SK-N-SH (cell line): ENCODE measurements at regions not wholly inside any gene's neighbourhood (a gene's known extent, or its start where the extent isn't known, plus 50 kb on each side); places are given as distances from the start of the nearest gene placed in this dataset.

Experiments used
- CTCF ChIA-PET: fragments of 300-600, 350-600 bp; formaldehyde crosslinking; extraction: SDS; loops from one replicate; lab custom pipeline; 2021; lab: Yijun Ruan, JAX
- POLR2A ChIA-PET: fragments of 350-600 bp; sonication (Branson Sonifier 250); formaldehyde crosslinking; extraction: SDS; loops from one replicate; lab custom pipeline; 2020; ENCODE audit warnings: antibody characterized with exemption, inconsistent platforms; lab: Yijun Ruan, JAX
- DNase-seq: peaks from one replicate; pipeline ENCODE4 v3.0.0; 2012
- H2AFZ ChIP-seq: fragments of 200-600 bp; sonication (generic); 2 replicates; pipeline ENCODE4 v1.8.1; 2016; ENCODE audit warnings: antibody characterized with exemption, mild to moderate bottlenecking, low read depth
- H3F3A ChIP-seq: fragments of 200-600 bp; sonication (generic); replicated peaks from 2 replicates; pipeline ENCODE3; 2016; ENCODE audit warnings: antibody characterized with exemption, mild to moderate bottlenecking; ENCODE audit not compliant: insufficient read depth
- H3K27ac ChIP-seq, 2 experiments: fragments of 200-500 bp in 1 of 2; fragments of 200-600 bp in 1 of 2; sonication (Bioruptor generic) in 1 of 2; sonication (generic), shearing (Covaris generic) in 1 of 2; 2 replicates each; pipeline versions ENCODE4 v1.5.1 to v1.6.1; 2014 to 2016; ENCODE audit warnings: low read depth in 2 of 2, inconsistent platforms in 1 of 2, low read length in 1 of 2, mild to moderate bottlenecking in 1 of 2, mixed read lengths in 1 of 2
- H3K27me3 ChIP-seq: fragments of 200-600 bp; sonication (generic), shearing (Covaris generic); 2 replicates; pipeline ENCODE4 v1.6.1; 2016; ENCODE audit warnings: mixed run types; ENCODE audit not compliant: insufficient read depth
- H3K36me3 ChIP-seq, 2 experiments: fragments of 200-500 bp in 1 of 2; fragments of 200-600 bp in 1 of 2; sonication (Bioruptor generic) in 1 of 2; sonication (generic) in 1 of 2; replicated peaks in 1 of 2; 2 replicates each; pipeline versions ENCODE3 to v1.5.1; 2014 to 2016; ENCODE audit warnings: low read length in 1 of 2, mild to moderate bottlenecking in 1 of 2; ENCODE audit not compliant: insufficient read depth in 2 of 2, control insufficient read depth in 1 of 2
- H3K4me1 ChIP-seq, 2 experiments: fragments of 200-500 bp in 1 of 2; fragments of 200-600 bp in 1 of 2; sonication (Bioruptor generic) in 1 of 2; sonication (generic), shearing (Covaris generic) in 1 of 2; 2 replicates each; pipeline versions ENCODE4 v1.5.1 to v1.6.1; 2014 to 2016; ENCODE audit warnings: low read depth in 1 of 2, low read length in 1 of 2, mixed run types in 1 of 2; ENCODE audit not compliant: insufficient read depth in 2 of 2, control insufficient read depth in 1 of 2
- H3K4me2 ChIP-seq: fragments of 200-600 bp; sonication (generic), shearing (Covaris generic); 2 replicates; pipeline ENCODE4 v1.6.1; 2017; ENCODE audit warnings: mixed run types
- H3K4me3 ChIP-seq, 2 experiments: fragments of 200-500 bp in 1 of 2; fragments of 200-600 bp in 1 of 2; sonication (Bioruptor generic) in 1 of 2; sonication (generic), shearing (Covaris generic) in 1 of 2; 2 replicates each; pipeline versions ENCODE4 v1.5.1 to v1.8.1; 2014 to 2016; ENCODE audit warnings: low read depth in 2 of 2, inconsistent platforms in 1 of 2, low read length in 1 of 2, mild to moderate bottlenecking in 1 of 2, mixed read lengths in 1 of 2, moderate library complexity in 1 of 2
- H3K79me2 ChIP-seq: fragments of 200-600 bp; sonication (generic); 2 replicates; pipeline ENCODE4 v1.8.1; 2017; ENCODE audit warnings: mild to moderate bottlenecking; ENCODE audit not compliant: insufficient read depth
- H3K9ac ChIP-seq: fragments of 200-600 bp; sonication (generic); 2 replicates; pipeline ENCODE4 v1.6.1; 2017; ENCODE audit warnings: mixed run types
- H3K9me2 ChIP-seq: fragments of 200-600 bp; sonication (generic); 2 replicates; pipeline ENCODE4 v1.6.1; 2017; ENCODE audit warnings: mixed run types
- H3K9me3 ChIP-seq: fragments of 200-600 bp; sonication (generic); 2 replicates; pipeline ENCODE4 v1.6.1; 2017; ENCODE audit warnings: mixed run types, mild to moderate bottlenecking, moderate library complexity
- H4K20me1 ChIP-seq: fragments of 200-600 bp; sonication (generic); 2 replicates; pipeline ENCODE4 v1.6.1; 2017; ENCODE audit warnings: mild to moderate bottlenecking, mixed run types; ENCODE audit not compliant: insufficient read depth
- CHD2 ChIP-seq: fragments of 150-350 bp; IDR thresholded peaks from 2 replicates; pipeline ENCODE4 v1.6.1; 2018; ENCODE audit warnings: low read length; ENCODE audit not compliant: partially characterized antibody
- CTCF ChIP-seq: fragments of 200-600 bp; sonication (generic); IDR thresholded peaks from 2 replicates; pipeline ENCODE4 v1.6.1; 2017; ENCODE audit warnings: antibody characterized with exemption, mild to moderate bottlenecking, moderate library complexity
- ELF1 ChIP-seq: IDR thresholded peaks from 2 replicates; pipeline ENCODE4 v1.4.0; 2012
- FOXJ3 ChIP-seq: sonication (generic); formaldehyde crosslinking; IDR thresholded peaks from 2 replicates; pipeline ENCODE4 v1.5.1; 2020; ENCODE audit warnings: mild to moderate bottlenecking, missing genetic modification reagents
- GABPA ChIP-seq: IDR thresholded peaks from 2 replicates; pipeline ENCODE4 v1.4.0; 2012; ENCODE audit warnings: low read depth, mild to moderate bottlenecking
- GATA2 ChIP-seq: sonication (generic); formaldehyde crosslinking; IDR thresholded peaks from 2 replicates; pipeline ENCODE4 v1.5.0; 2020; ENCODE audit warnings: mild to moderate bottlenecking, missing genetic modification reagents
- JUND ChIP-seq: IDR thresholded peaks from 2 replicates; pipeline ENCODE4 v1.4.0; 2012
- PBX3 ChIP-seq: IDR thresholded peaks from 2 replicates; pipeline ENCODE4; 2012
- RAD21 ChIP-seq: IDR thresholded peaks from 2 replicates; pipeline ENCODE4 v1.6.1; 2012; ENCODE audit warnings: mild to moderate bottlenecking, low read length
- RCOR1 ChIP-seq: fragments of 150-350 bp; IDR thresholded peaks from 2 replicates; pipeline ENCODE4 v1.6.1; 2017; ENCODE audit warnings: antibody characterized with exemption, low read length
- RXRA ChIP-seq: IDR thresholded peaks from 2 replicates; pipeline ENCODE4 v1.4.0; 2012; ENCODE audit warnings: low read depth, mild to moderate bottlenecking, borderline replicate concordance
- TCF12 ChIP-seq: IDR thresholded peaks from 2 replicates; pipeline ENCODE4 v1.4.0; 2012
- TEAD4 ChIP-seq: IDR thresholded peaks from 2 replicates; pipeline ENCODE4 v1.4.0; 2012; ENCODE audit warnings: mild to moderate bottlenecking, borderline replicate concordance; ENCODE audit not compliant: insufficient read depth
- WGBS: methylation state at CpG from one replicate; pipeline ENCODE4 v1.1.6; 2017; ENCODE audit warnings: low lambda C conversion rate; 5-methylcytosine and 5-hydroxymethylcytosine counted together
- TF ChIP-seq, protein P1 (sequence below): IDR thresholded peaks from 2 replicates; pipeline ENCODE4 v1.4.0; 2012; ENCODE audit warnings: low read depth
- TF ChIP-seq, protein P2 (sequence below): IDR thresholded peaks from 2 replicates; pipeline ENCODE4 v1.6.1; 2012; ENCODE audit warnings: mild to moderate bottlenecking, low read depth, low read length, moderate library complexity
- TF ChIP-seq, protein P3 (sequence below): fragments of 150-350 bp; IDR thresholded peaks from 2 replicates; pipeline ENCODE4 v1.6.1; 2016; ENCODE audit warnings: mild to moderate bottlenecking, low read depth, low read length

DNA sequence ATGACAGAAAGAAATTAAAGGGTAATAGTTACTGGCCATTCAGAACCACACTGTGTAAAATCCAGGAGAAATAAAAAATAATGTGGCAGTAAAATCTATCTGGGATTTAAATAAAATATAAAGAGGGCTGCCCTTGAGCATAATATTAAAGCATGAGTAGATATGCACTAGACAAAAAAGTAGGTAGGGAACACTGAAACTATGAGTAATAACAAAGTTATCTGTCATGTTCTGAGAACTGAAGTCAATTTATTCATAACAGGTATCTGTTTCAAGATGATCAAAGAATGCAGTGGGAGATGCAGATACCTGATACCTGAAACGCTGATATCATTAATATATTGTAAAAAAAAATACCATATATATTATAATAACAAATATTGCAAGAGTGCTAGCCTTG is 1672.0 kb downstream of the SLITRK5 start (continued):
- TF ChIP-seq PBX3 (no peak), ELF1 (no peak), FOXJ3 (CRISPR knock-in tag) (no peak), CHD2 (no peak), RXRA (no peak), GABPA (no peak), TEAD4 (no peak), RCOR1 (no peak)

- Histone ChIP-seq H3K27ac (no peak overlapping the region), H3K4me3 (no peak overlapping the region), H3K79me2 (no peaks in the 10 kb centered on the region), H3K27me3 (no peaks in the 10 kb centered on the region), H2AFZ (no peak overlapping the region), H4K20me1 (no peaks in the 10 kb centered on the region), H3K9me2 (no peaks in the 10 kb centered on the region), H3K36me3 (no peaks in the 10 kb centered on the region), H3K4me2 (no peak overlapping the region), H3F3A (no peaks in the 10 kb centered on the region), H3K9me3 (no peaks in the 10 kb centered on the region), H3K4me1 (no peaks in the 10 kb centered on the region), H3K9ac (no peak overlapping the region)
- 53% methylated on average over 2 of the region's 2 CpGs for WGBS
- POLR2A ChIA-PET: no interaction called here
- CTCF ChIA-PET: no interaction called here
- DNase-seq: no peak
- TF ChIP-seq PBX3 (no peak), RXRA (no peak), JUND (no peak)
- TF ChIP-seq, protein P1, sequence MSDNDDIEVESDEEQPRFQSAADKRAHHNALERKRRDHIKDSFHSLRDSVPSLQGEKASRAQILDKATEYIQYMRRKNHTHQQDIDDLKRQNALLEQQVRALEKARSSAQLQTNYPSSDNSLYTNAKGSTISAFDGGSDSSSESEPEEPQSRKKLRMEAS: no peak
These were observed 1681.2 kb downstream of the SLITRK5 start for GRCh38 chr13:89352384-89352783.

GRCh38 chr13:89361909-89362308 is 1690.7 kb downstream of the SLITRK5 start:
- DNase-seq: no peak
- no peaks in the 10 kb centered on the region for H3K36me3 ChIP-seq
- H3K4me3 ChIP-seq: no peak overlapping the region
- ChIA-PET CTCF (interaction anchor here (0.8 to 2.4 kb wide), 5 partner anchors 26 to 1508 kb away, joined by 3 to 13 read pairs (median 3); no protein-coding TSS in a partner anchor), POLR2A (no interaction called here)
- no peaks in the 10 kb centered on the region for H3K79me2 ChIP-seq
- H3K4me2 ChIP-seq: no peak overlapping the region
- H3F3A ChIP-seq: no peaks in the 10 kb centered on the region
- H3K9me2 ChIP-seq: no peaks in the 10 kb centered on the region
- H3K4me1 ChIP-seq: no peaks in the 10 kb centered on the region; a peak in 1 of 4 replicates
- no peaks in the 10 kb centered on the region for H4K20me1 ChIP-seq
- no peaks in the 10 kb centered on the region for H3K27me3 ChIP-seq
- 75% methylated on average over 4 of the region's 4 CpGs for WGBS
- H2AFZ ChIP-seq: no peak overlapping the region
- no peak overlapping the region for H3K9ac ChIP-seq
- H3K27ac ChIP-seq: no peak overlapping the region
- no peaks in the 10 kb centered on the region for H3K9me3 ChIP-seq
- peak; percentile 29 for TF ChIP-seq CTCF
- no peak for TF ChIP-seq TCF12
- no peak for TF ChIP-seq TEAD4
- peak; percentile 19; the same call in 1 of the 2 replicates for TF ChIP-seq RAD21
- no peak for TF ChIP-seq GATA2 (CRISPR knock-in tag)
- TF ChIP-seq, protein P2, sequence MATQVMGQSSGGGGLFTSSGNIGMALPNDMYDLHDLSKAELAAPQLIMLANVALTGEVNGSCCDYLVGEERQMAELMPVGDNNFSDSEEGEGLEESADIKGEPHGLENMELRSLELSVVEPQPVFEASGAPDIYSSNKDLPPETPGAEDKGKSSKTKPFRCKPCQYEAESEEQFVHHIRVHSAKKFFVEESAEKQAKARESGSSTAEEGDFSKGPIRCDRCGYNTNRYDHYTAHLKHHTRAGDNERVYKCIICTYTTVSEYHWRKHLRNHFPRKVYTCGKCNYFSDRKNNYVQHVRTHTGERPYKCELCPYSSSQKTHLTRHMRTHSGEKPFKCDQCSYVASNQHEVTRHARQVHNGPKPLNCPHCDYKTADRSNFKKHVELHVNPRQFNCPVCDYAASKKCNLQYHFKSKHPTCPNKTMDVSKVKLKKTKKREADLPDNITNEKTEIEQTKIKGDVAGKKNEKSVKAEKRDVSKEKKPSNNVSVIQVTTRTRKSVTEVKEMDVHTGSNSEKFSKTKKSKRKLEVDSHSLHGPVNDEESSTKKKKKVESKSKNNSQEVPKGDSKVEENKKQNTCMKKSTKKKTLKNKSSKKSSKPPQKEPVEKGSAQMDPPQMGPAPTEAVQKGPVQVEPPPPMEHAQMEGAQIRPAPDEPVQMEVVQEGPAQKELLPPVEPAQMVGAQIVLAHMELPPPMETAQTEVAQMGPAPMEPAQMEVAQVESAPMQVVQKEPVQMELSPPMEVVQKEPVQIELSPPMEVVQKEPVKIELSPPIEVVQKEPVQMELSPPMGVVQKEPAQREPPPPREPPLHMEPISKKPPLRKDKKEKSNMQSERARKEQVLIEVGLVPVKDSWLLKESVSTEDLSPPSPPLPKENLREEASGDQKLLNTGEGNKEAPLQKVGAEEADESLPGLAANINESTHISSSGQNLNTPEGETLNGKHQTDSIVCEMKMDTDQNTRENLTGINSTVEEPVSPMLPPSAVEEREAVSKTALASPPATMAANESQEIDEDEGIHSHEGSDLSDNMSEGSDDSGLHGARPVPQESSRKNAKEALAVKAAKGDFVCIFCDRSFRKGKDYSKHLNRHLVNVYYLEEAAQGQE: no peak
- TF ChIP-seq, protein P3, sequence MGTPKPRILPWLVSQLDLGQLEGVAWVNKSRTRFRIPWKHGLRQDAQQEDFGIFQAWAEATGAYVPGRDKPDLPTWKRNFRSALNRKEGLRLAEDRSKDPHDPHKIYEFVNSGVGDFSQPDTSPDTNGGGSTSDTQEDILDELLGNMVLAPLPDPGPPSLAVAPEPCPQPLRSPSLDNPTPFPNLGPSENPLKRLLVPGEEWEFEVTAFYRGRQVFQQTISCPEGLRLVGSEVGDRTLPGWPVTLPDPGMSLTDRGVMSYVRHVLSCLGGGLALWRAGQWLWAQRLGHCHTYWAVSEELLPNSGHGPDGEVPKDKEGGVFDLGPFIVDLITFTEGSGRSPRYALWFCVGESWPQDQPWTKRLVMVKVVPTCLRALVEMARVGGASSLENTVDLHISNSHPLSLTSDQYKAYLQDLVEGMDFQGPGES: no peak
